Fibroblast of villous mesenchyme (primary cell): ENCODE measurements at regions not wholly inside any gene's neighbourhood (a gene's known extent, or its start where the extent isn't known, plus 50 kb on each side); places are given as distances from the start of the nearest gene placed in this dataset.

Experiments used
- DNase-seq: peaks from one replicate; pipeline ENCODE4 v3.0.0-alpha.2; 2010; ENCODE audit warnings: low read depth
- H3K4me3 ChIP-seq: 2 replicates; pipeline ENCODE4 v1.5.1; 2011; ENCODE audit warnings: low read depth, mild to moderate bottlenecking, low read length
- CTCF ChIP-seq: IDR thresholded peaks from 2 replicates; pipeline ENCODE4 v1.5.1; 2012; ENCODE audit warnings: low read depth, mild to moderate bottlenecking, low read length; ENCODE audit not compliant: insufficient read depth

- TF ChIP-seq CTCF = no peak
- DNase-seq = no peak
Observed at GRCh38 chr10:112871021-112871420, 79.0 kb upstream of the TCF7L2 start.

DNA sequence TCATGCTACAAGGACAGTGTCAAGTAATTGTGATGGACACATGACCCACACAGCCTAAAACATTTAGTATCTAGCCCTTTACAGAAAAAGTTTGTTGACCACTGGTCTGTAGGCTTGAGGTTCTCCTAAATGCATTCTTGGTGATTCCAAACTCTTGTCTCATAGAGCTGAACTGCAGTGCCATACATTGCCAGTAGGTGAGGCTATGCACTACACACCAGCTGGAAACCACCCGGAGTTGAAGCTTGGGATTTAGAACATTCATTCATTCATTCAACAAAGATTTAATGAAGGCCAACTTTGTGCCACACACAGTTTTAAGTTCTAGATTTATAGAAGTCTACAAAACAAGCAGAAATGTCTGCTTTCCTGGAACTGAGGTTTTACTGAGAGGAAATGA is 77.3 kb upstream of the TCF7L2 start:
- no peak overlapping the region for H3K4me3 ChIP-seq
- TF ChIP-seq CTCF = peak; percentile 36
- DNase-seq = no peak

More at GRCh38 chr10:112871021-112871420, 79.0 kb upstream of the TCF7L2 start:
- no peak overlapping the region for H3K4me3 ChIP-seq

DNA sequence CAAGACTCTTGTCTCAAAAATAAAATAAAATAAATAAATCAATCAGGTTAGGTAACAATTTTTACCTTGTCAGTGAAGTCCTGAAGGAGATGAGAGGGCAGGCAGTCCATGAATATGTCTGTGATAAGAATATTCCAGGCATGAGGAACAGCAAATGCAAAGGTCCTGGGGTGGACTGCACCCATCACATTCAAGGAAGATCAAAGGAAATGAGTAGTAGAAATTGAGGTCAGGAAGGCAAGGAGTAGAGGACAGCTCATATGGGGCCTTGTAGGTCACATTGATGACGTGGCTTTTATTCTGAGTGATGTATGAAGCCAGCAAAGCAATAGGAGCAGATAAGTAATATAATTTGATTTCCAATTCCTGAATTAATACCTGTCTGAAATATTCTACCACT is 76.5 kb upstream of the TCF7L2 start:
- no peak for DNase-seq
- TF ChIP-seq CTCF = no peak
- H3K4me3 ChIP-seq = no peak overlapping the region

DNA sequence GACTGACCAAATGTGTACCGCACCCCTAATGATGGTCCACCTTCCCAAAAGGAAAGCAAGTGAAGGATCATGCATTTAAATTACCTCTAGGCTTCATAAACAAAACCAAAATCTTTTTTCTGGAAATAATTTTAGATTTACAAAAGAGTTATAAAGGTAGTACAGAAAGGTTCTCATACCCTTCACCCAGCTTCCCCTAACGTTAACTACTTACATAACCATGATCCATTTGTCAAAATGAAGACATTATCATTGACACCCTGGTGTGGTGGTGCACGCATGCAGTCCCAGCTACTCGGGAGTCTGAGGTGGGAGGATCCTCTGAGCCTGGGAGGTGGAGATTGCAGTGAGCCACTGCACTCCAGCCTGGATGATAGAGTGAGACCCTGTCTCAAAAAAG is 75.1 kb upstream of the TCF7L2 start:
- DNase-seq = no peak
- TF ChIP-seq CTCF = no peak
- no peak overlapping the region for H3K4me3 ChIP-seq

GRCh38 chr10:112875476-112876267 is 74.4 kb upstream of the TCF7L2 start:
- no peak overlapping the region for H3K4me3 ChIP-seq
- DNase-seq = peak; percentile 76
- TF ChIP-seq CTCF = no peak

GRCh38 chr10:112880633-112881530 is 69.2 kb upstream of the TCF7L2 start:
- no peak for DNase-seq
- H3K4me3 ChIP-seq = no peak overlapping the region
- TF ChIP-seq CTCF = no peak
